Astrocyte (in vitro differentiated cells and primary cell): ENCODE measurements at regions not wholly inside any gene's neighbourhood (a gene's known extent, or its start where the extent isn't known, plus 50 kb on each side); places are given as distances from the start of the nearest gene placed in this dataset.

Source experiments
- DNase-seq: peaks from one replicate; pipeline ENCODE4 v3.0.0-alpha.2; 2010; ENCODE audit warnings: low read depth
- FAIRE-seq: peaks from 2 replicates; lab custom pipeline; 2011; peaks lifted over from hg19 to GRCh38; lab: Jason Lieb, UNC
- H2AFZ ChIP-seq: 2 replicates; pipeline ENCODE4 v1.6.0; 2012; ENCODE audit warnings: low read depth, low read length, inconsistent platforms
- H3K27ac ChIP-seq: 2 replicates; pipeline ENCODE4 v1.5.1; 2011; ENCODE audit warnings: low read depth, low read length, inconsistent platforms
- H3K27me3 ChIP-seq: 2 replicates; pipeline ENCODE4 v1.6.0; 2011; ENCODE audit warnings: low read length, inconsistent platforms; ENCODE audit not compliant: insufficient read depth
- H3K36me3 ChIP-seq: 2 replicates; pipeline ENCODE4 v1.5.1; 2011; ENCODE audit warnings: low read length, inconsistent platforms; ENCODE audit not compliant: insufficient read depth
- H3K4me1 ChIP-seq: 2 replicates; pipeline ENCODE4 v1.5.1; 2011; ENCODE audit warnings: low read length, inconsistent platforms; ENCODE audit not compliant: insufficient read depth
- H3K4me2 ChIP-seq: 2 replicates; pipeline ENCODE4 v1.6.0; 2012; ENCODE audit warnings: low read length, inconsistent platforms
- H3K4me3 ChIP-seq: 2 replicates; pipeline ENCODE4 v1.5.1; 2011; ENCODE audit warnings: low read depth, mild to moderate bottlenecking, low read length, inconsistent platforms; ENCODE audit not compliant: insufficient read depth
- H3K79me2 ChIP-seq: 2 replicates; pipeline ENCODE4 v1.6.0; 2012; ENCODE audit warnings: mild to moderate bottlenecking, low read length, inconsistent platforms; ENCODE audit not compliant: insufficient read depth
- H3K9ac ChIP-seq: 2 replicates; pipeline ENCODE4 v1.6.0; 2012; ENCODE audit warnings: mild to moderate bottlenecking, low read length, inconsistent platforms
- H3K9me3 ChIP-seq: 2 replicates; pipeline ENCODE4 v1.5.1; 2012; ENCODE audit warnings: low read depth, mild to moderate bottlenecking, low read length, inconsistent platforms; ENCODE audit not compliant: insufficient read depth
- H4K20me1 ChIP-seq: 2 replicates; pipeline ENCODE4 v1.6.0; 2012; ENCODE audit warnings: low read length, inconsistent platforms; ENCODE audit not compliant: insufficient read depth
- H3K27ac Mint-ChIP-seq: one replicate; pipeline ENCODE4 v1.8.0; 2021; ENCODE audit warnings: mild to moderate bottlenecking, mixed read lengths; ENCODE audit not compliant: unreplicated experiment
- H3K27me3 Mint-ChIP-seq: one replicate; pipeline ENCODE4 v1.8.0; 2021; ENCODE audit warnings: low read depth, mixed read lengths; ENCODE audit not compliant: unreplicated experiment
- H3K36me3 Mint-ChIP-seq: one replicate; pipeline ENCODE4 v1.8.0; 2021; ENCODE audit warnings: low read depth, mixed read lengths; ENCODE audit not compliant: unreplicated experiment
- H3K4me1 Mint-ChIP-seq: one replicate; pipeline ENCODE4 v1.8.0; 2021; ENCODE audit warnings: low read depth, mixed read lengths; ENCODE audit not compliant: unreplicated experiment
- H3K4me3 Mint-ChIP-seq: one replicate; pipeline ENCODE4 v1.8.0; 2021; ENCODE audit warnings: mild to moderate bottlenecking, moderate library complexity, mixed read lengths; ENCODE audit not compliant: unreplicated experiment
- H3K9me3 Mint-ChIP-seq: one replicate; pipeline ENCODE4 v1.8.0; 2021; ENCODE audit warnings: mild to moderate bottlenecking, mixed read lengths; ENCODE audit not compliant: unreplicated experiment
- CTCF ChIP-seq: IDR thresholded peaks from 2 replicates; pipeline ENCODE4 v1.5.1; 2011; ENCODE audit warnings: low read depth, mild to moderate bottlenecking, inconsistent platforms, low read length, moderate library complexity; ENCODE audit not compliant: insufficient read depth
- EZH2 ChIP-seq: IDR thresholded peaks from 2 replicates; pipeline ENCODE4 v1.6.1; 2012; ENCODE audit warnings: mild to moderate bottlenecking, low read length, inconsistent platforms; ENCODE audit not compliant: insufficient read depth

- Histone ChIP-seq H3K79me2 (no peaks in the 10 kb centered on the region), H3K4me2 (no peak overlapping the region), H3K36me3 (no peaks in the 10 kb centered on the region), H3K4me3 (no peak overlapping the region), H3K27ac (no peak overlapping the region), H3K9ac (no peak overlapping the region), H2AFZ (no peak overlapping the region), H4K20me1 (no peaks in the 10 kb centered on the region), H3K9me3 (no peaks in the 10 kb centered on the region), H3K27me3 (no peaks in the 10 kb centered on the region), H3K4me1 (no peaks in the 10 kb centered on the region)
- H3K27me3 Mint-ChIP-seq = no peaks in the 10 kb centered on the region
- FAIRE-seq = no peak
- no peak overlapping the region for H3K4me3 Mint-ChIP-seq
- no peak for TF ChIP-seq EZH2
- TF ChIP-seq CTCF = no peak
- H3K36me3 Mint-ChIP-seq = no peaks in the 10 kb centered on the region
- no peak for DNase-seq
- H3K4me1 Mint-ChIP-seq = peaks cover 2% of the 10 kb centered on the region
- no peak overlapping the region for H3K27ac Mint-ChIP-seq
- no peaks in the 10 kb centered on the region for H3K9me3 Mint-ChIP-seq
These were observed 167.9 kb upstream of the HNRNPA3 start for GRCh38 chr2:177044671-177045070.

- H3K36me3 Mint-ChIP-seq = no peaks in the 10 kb centered on the region
- FAIRE-seq = no peak
- no peak overlapping the region for H3K27ac Mint-ChIP-seq
These were observed 163.6 kb upstream of the HNRNPA3 start for GRCh38 chr2:177048981-177049380.

More at GRCh38 chr2:177048981-177049380, 163.6 kb upstream of the HNRNPA3 start:
- H2AFZ ChIP-seq = no peak overlapping the region
- H3K4me1 ChIP-seq = no peaks in the 10 kb centered on the region
- Mint-ChIP-seq H3K4me3 (no peak overlapping the region), H3K4me1 (peaks cover 7% of the 10 kb centered on the region), H3K27me3 (peaks cover 4% of the 10 kb centered on the region), H3K9me3 (no peaks in the 10 kb centered on the region)
- H3K9ac ChIP-seq = no peak overlapping the region
- no peaks in the 10 kb centered on the region for H3K36me3 ChIP-seq
- no peak overlapping the region for H3K4me2 ChIP-seq
- TF ChIP-seq CTCF (no peak), EZH2 (no peak)
- H4K20me1 ChIP-seq = no peaks in the 10 kb centered on the region
- no peak overlapping the region for H3K27ac ChIP-seq
- no peak for DNase-seq
- H3K4me3 ChIP-seq = no peak overlapping the region
- H3K9me3 ChIP-seq = no peaks in the 10 kb centered on the region
- H3K27me3 ChIP-seq = no peaks in the 10 kb centered on the region
- no peaks in the 10 kb centered on the region for H3K79me2 ChIP-seq
